B cell (primary cell): ENCODE measurements at regions not wholly inside any gene's neighbourhood (a gene's known extent, or its start where the extent isn't known, plus 50 kb on each side); places are given as distances from the start of the nearest gene placed in this dataset.

Experiments
- CTCF ChIP-seq: fragments of 200-600 bp; IDR thresholded peaks from one replicate; pipeline ENCODE4 v1.8.0; 2022; ENCODE audit warnings: antibody characterized with exemption, mild to moderate bottlenecking
- EZH2 ChIP-seq: IDR thresholded peaks from 2 replicates; pipeline ENCODE4 v1.6.1; 2012; ENCODE audit warnings: borderline replicate concordance, low read depth, mild to moderate bottlenecking, moderate library complexity, low read length; ENCODE audit not compliant: insufficient read depth, poor library complexity, severe bottlenecking

- no peak for TF ChIP-seq CTCF
- no peak for TF ChIP-seq EZH2
Observed at GRCh38 chr4:45062935-45063545, 336.7 kb upstream of the GNPDA2 start.
